ENCODE measurements at regions not wholly inside any gene's neighbourhood (a gene's known extent, or its start where the extent isn't known, plus 50 kb on each side); places are given as distances from the start of the nearest gene placed in this dataset.

GRCh38 chr5:122258840-122259239 is 53.2 kb upstream of the SNCAIP start:
- no peak for TF ChIP-seq CTCF (IDR thresholded peaks at IDR 0.05 in 2 of 3, conservative IDR thresholded peaks at IDR 0.05 in 1 of 3; ENCODE audit: borderline replicate concordance in 1 of 3, insufficient read depth in 1 of 3, low read depth in 2 of 3, low read length in 2 of 3)
- TF ChIP-seq POLR2A (IDR thresholded peaks at IDR 0.05; ENCODE audit: borderline replicate concordance, extremely low read depth, insufficient read depth, insufficient read length) = no peak
- TF ChIP-seq CEBPB (IDR thresholded peaks at IDR 0.05; ENCODE audit: low read depth) = no peak
- no peak for TF ChIP-seq REST (IDR thresholded peaks at IDR 0.05; ENCODE audit: low read depth)
- TF ChIP-seq EZH2 (IDR thresholded peaks at IDR 0.05) = no peak
- no peak for TF ChIP-seq MAX (IDR thresholded peaks at IDR 0.05)
- no peak for TF ChIP-seq RAD21 (IDR thresholded peaks at IDR 0.05; ENCODE audit: low read depth)
- TF ChIP-seq SIN3A (IDR thresholded peaks at IDR 0.05; ENCODE audit: low read depth) = no peak
- no peak for TF ChIP-seq JUND (IDR thresholded peaks at IDR 0.05)
- no peak for TF ChIP-seq POLR2AphosphoS5 (IDR thresholded peaks at IDR 0.05; ENCODE audit: low read depth, low read length)
- no peak for TF ChIP-seq ZNF274 (IDR thresholded peaks at IDR 0.05; ENCODE audit: low read depth, low read length)

All from HCT116 (cell line).